ENCODE measurements at regions not wholly inside any gene's neighbourhood (a gene's known extent, or its start where the extent isn't known, plus 50 kb on each side); places are given as distances from the start of the nearest gene placed in this dataset.
"Not testable (repeated sequence)": the region's sequence is repeated elsewhere in the genome, so short reads cannot be mapped to it uniquely, and the experiment has no call there.

GRCh38 chr3:194955546-194955945, 269.9 kb downstream of the FAM43A start:
- DNase-seq, result no peak

DNA sequence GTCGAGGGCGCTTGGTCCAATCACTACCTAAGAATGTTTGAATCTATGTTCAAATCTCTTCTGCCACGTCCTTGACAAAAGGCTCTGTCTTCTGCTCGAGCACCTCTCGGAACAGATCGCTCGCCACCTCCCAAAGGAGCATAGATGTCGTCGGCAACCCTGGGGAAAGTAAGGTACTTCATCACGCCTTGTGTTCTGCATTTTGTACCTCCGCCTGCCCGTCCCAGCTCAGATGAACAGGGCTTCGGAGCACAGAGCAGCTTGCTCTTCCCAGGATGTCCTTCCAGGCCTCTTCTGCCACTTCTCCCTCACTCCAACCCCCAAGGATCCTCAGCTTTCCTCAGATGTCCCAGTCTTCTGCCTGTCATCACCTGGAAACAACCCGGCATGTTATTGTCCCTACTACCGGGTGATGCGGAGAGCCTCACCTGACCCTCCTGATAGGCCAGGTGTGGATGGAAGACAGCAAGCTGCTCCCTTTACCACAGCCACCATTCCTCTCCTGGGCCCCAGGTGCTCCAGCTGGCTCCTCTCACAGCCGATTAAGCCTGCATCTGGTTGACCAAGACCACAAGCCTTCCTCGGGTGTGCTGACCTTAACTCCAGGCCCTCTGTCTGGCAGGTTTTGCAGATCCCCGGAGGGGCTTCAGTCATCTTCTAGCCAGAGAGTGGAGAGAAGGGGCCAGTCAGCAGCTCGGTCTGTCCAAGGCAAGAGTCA, 270.5 kb downstream of the FAM43A start:
- DNase-seq, result no peak

GRCh38 chr3:194956697-194957396, 271.2 kb downstream of the FAM43A start:
- DNase-seq, result no peak

- DNase-seq, result no peak
These were observed 272.1 kb downstream of the FAM43A start for GRCh38 chr3:194957743-194958240.

DNA sequence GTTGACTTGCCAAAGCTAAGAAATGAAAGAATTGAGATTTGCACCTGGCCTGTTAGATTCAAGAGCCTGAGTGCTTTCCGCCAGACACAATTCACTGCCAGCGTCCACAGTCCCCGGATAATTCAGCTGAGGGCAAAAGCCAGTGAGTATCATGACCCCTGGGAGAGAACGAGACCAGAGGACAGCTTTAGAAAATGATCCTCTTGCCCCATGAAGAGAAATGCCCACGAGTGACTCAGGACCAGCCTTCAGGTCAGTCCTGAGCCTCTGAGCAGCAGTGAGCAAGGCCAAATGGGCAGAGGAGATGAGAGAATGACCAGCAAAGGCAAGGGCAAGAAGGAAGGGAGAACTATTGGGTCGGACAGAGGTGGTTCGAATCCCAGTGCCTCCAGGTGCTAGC, 273.5 kb downstream of the FAM43A start:
- DNase-seq, result no peak

- not testable (repeated sequence) for DNase-seq
These were observed 274.0 kb downstream of the FAM43A start for GRCh38 chr3:194959666-194960065.

DNA sequence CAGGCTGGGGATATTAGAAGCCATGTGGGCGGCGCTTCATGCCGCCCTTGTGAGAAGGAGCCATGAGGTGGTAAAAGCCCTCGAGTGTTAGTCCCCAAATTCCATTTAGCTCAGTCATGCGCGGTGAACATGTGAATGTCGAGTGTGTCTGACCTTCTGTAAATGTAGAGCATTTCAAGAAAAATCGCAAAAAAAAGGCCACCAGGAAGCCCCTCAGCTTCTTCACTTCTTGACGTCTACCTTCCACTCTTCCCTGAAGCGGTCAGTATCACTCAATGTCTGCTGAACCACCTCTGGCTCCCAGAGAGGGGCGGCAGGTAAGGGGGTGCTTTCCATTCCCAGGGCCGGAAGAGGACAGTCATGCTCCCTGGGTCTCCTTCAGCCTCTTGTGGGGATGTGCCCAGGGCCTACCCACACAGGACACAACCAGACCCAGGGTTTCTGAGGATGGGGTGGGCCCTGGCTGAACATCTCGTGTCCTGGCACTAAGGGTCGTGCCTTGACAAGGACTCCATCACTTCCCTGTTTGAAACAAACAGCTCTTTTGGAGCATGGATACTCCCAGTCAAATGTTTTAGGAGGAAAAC, 274.9 kb downstream of the FAM43A start:
- DNase-seq, result no peak

GRCh38 chr3:194961149-194961548, 275.5 kb downstream of the FAM43A start:
- DNase-seq, result no peak

GRCh38 chr3:194961571-194961970, 275.9 kb downstream of the FAM43A start:
- no peak for DNase-seq

GRCh38 chr3:194962056-194962455, 276.4 kb downstream of the FAM43A start:
- no peak for DNase-seq

- DNase-seq, result no peak
These were observed 279.1 kb downstream of the FAM43A start for GRCh38 chr3:194964809-194965208.

DNA sequence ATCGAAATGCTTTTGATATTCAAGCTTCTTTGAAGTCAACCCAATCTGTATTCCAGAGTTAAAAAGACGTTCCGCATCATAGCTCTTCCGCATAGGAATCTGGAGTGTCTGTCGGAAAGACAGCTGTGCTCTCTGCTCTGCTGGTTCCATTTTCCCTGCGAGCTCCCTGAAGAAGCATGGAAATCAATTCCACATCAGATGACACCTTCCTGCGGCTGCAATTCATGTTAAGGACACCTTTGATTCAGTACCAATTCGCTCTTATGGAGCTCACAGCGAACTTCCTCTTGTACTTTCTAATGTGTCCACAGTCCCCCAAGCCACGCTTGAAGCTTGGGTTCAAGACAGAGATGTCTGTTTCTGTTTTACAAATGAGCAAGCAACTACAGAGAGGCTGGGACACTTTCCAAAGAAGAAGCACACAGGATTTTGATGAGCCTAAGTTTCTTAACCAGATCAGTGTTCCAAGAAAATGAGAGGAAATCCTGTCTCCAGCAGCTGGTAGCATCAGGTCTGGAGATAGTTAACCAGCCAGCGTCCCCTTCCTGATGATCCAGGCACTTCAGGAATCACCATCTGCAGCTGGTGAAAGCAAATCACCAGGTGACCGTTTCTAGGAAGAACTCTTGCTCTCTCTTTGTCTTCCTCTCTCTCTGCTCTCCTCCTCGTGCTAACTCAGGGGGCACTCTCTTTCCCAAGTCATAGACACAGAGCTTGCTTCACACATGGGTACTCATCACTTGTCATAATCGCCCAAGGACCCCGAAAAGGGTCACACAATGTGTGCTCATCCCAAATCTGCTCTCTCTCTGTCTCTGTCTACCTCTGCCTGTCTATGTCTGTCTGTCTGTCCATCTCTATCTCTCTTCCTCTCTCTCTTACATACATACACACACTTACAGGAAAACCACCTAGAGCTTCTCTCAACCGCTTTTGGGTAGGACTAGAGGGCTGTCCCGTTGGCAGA, 281.8 kb downstream of the FAM43A start:
- no peak for DNase-seq

- DNase-seq, result no peak
These were observed 284.4 kb downstream of the FAM43A start for GRCh38 chr3:194970066-194970465.

- no peak for DNase-seq
These were observed 285.3 kb downstream of the FAM43A start for GRCh38 chr3:194971009-194971408.

DNA sequence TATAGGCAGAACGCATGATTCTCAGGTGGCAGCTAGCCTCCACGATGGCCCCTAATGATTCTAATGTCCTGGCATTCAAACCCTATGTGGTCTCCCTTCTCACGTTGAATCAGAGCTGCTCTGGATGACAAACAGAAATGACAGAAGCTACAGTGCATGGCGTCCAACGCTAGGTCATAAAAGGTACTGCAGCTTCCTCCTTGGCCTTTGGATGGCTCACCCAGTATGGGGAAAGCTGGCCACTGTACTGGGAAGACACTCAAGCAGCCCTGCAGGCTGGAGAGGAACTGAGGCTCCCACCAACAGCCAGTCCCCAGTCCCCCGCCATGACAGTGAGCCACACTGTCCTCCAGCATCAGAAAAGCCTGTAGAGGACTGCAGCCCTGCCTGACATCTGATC, 286.3 kb downstream of the FAM43A start:
- no peak for DNase-seq

GRCh38 chr3:194972641-194973040, 287.0 kb downstream of the FAM43A start:
- no peak for DNase-seq

DNA sequence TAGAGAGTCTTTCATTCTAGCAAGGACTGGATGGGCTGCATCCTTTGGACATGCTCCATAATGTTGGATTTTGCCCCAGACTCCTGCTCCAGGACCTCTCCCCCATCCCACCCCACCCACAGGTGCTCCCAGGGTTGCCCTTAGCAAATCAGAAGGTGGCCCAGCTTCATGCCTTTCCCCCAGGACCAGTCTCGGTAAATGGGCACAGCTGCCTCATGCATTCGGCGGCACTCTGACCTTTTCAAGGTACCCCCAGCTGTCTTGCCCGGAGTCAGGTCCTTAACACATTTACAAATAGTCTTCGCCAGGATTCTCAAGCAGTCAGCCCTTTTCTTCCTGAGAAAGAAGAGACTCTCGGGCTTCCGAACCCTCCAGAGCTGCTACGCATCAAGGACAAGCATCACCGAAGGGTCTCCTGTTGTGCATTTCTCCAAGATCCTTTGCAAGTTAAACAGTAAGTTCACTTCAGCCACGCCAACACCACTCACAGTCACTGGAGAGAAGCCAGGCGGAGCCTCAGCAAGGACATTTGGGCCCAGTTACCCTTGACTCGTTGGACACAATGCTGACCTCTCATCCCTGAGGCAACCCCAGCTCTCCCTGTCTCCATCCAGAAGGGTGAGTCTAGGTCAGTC, 287.8 kb downstream of the FAM43A start:
- no peak for DNase-seq

DNA sequence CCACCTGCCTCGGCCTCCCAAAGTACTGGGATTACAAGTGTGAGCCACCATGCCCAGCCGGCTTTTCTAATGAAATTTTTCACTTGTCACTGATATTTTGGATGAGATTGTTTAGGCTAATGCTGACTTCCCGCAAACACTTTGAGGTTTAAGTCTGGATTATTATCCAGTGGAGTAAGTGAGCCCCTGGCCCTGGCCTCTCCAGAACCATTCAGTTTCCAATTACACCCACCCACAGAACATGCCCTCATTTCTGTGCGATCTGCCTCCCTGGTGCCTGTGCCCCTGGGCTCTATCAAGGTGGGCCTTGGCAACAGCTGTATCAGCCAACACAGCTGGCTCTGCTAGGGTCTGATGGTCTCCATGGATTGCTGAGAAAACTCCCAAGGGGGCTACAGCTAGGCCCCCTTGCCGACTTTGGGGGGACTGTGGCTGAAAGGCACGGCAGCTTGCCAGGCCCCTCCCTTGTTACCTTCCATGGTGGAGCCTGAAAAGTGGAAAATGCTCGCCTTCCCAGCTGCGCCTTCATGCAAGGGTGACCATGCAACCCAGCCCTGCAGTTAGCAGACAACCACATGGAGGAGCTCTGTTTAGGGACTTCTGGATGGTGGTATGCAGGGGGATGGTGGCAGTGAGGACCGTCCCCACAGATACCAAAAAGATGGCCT, 288.9 kb downstream of the FAM43A start:
- no peak for DNase-seq

- no peak for DNase-seq
These were observed 290.4 kb downstream of the FAM43A start for GRCh38 chr3:194976049-194976451.

DNA sequence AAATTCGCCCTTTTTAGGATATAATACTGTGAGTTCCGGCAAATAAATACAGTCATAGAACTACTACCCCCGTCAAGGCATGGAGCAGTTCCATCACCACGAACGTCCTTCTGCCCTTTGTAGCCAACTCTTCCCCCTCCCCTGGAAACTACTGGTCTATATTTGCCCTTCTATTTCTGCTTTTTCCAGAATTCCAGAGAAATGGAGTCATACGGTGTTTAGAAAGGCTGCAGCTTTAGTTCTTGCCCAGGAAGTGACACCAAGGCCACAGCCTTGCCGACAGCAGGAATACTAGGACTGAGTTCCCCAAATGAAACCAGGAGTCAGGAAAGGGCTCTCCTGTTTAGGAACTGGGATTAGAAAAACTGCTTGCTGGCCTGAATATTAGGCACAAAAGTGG, 291.2 kb downstream of the FAM43A start:
- no peak for DNase-seq

GRCh38 chr3:194977356-194977755, 291.7 kb downstream of the FAM43A start:
- no peak for DNase-seq

DNA sequence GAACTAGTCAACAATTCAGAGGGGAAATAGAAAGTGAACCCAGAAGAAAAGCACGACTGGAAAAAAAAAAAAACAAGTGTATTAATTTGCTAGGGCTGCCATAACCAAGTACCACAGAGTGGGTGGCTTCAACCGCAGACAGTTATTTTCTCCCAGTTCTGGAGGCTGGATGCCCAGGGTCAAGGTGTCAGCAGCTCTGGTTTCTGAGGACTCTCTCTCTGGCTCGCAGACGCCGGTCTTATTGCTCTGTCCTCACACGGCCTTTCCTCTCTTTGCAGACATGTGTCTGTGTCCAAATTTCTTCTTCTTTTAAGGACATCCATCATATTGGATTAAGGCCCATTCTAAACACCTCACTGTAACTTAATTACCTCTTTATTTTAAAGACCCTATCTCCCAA, 291.8 kb downstream of the XXYLT1 start:
- DNase-seq, result no peak

All from midbrain (tissue), 1 donor.